HG02678 (cell line): ENCODE measurements at regions not wholly inside any gene's neighbourhood (a gene's known extent, or its start where the extent isn't known, plus 50 kb on each side); places are given as distances from the start of the nearest gene placed in this dataset.

Experiments used
- ATAC-seq: cut with Tn5 transposase; IDR thresholded peaks from one replicate; pipeline ENCODE4 v1.9.1; 2021; ENCODE audit warnings: mild to moderate bottlenecking, moderate library complexity; ENCODE audit not compliant: unreplicated experiment

- ATAC-seq, result no peak
Observed at GRCh38 chr15:91517491-91518200, 335.9 kb upstream of the SLCO3A1 start.

- no peak for ATAC-seq
Observed at GRCh38 chr15:91520850-91521249, 332.7 kb upstream of the SLCO3A1 start.

- ATAC-seq, result no peak
Observed at GRCh38 chr15:91521548-91521947, 332.0 kb upstream of the SLCO3A1 start.

GRCh38 chr15:91521996-91522395, 331.5 kb upstream of the SLCO3A1 start:
- no peak for ATAC-seq

GRCh38 chr15:91522605-91523332, 330.7 kb upstream of the SLCO3A1 start:
- ATAC-seq, result no peak

GRCh38 chr15:91523596-91523995, 329.9 kb upstream of the SLCO3A1 start:
- ATAC-seq, result no peak

GRCh38 chr15:91524534-91524933, 329.0 kb upstream of the SLCO3A1 start:
- ATAC-seq, result no peak

GRCh38 chr15:91525751-91526150, 327.8 kb upstream of the SLCO3A1 start:
- ATAC-seq, result no peak

- ATAC-seq, result no peak
Observed at GRCh38 chr15:91526424-91526823, 327.1 kb upstream of the SLCO3A1 start.

- ATAC-seq, result no peak
Observed at GRCh38 chr15:91528801-91529200, 324.7 kb upstream of the SLCO3A1 start.

GRCh38 chr15:91529534-91529933, 324.0 kb upstream of the SLCO3A1 start:
- no peak for ATAC-seq

GRCh38 chr15:91530279-91530678, 323.2 kb upstream of the SLCO3A1 start:
- no peak for ATAC-seq

GRCh38 chr15:91530956-91531582, 322.4 kb upstream of the SLCO3A1 start:
- no peak for ATAC-seq

GRCh38 chr15:91534235-91534634, 319.3 kb upstream of the SLCO3A1 start:
- ATAC-seq, result no peak

- no peak for ATAC-seq
Observed at GRCh38 chr15:91534976-91535375, 318.5 kb upstream of the SLCO3A1 start.

- ATAC-seq, result no peak
Observed at GRCh38 chr15:91535856-91536500, 317.5 kb upstream of the SLCO3A1 start.

- ATAC-seq, result no peak
Observed at GRCh38 chr15:91537856-91538255, 315.7 kb upstream of the SLCO3A1 start.

- no peak for ATAC-seq
Observed at GRCh38 chr15:91538782-91539181, 314.7 kb upstream of the SLCO3A1 start.

- no peak for ATAC-seq
Observed at GRCh38 chr15:91541286-91541685, 312.2 kb upstream of the SLCO3A1 start.

- ATAC-seq, result no peak
Observed at GRCh38 chr15:91542226-91542625, 311.3 kb upstream of the SLCO3A1 start.

GRCh38 chr15:91547356-91547755, 306.2 kb upstream of the SLCO3A1 start:
- ATAC-seq, result no peak

GRCh38 chr15:91548549-91548948, 305.0 kb upstream of the SLCO3A1 start:
- no peak for ATAC-seq
